AG04450 (cell line): ENCODE measurements at regions not wholly inside any gene's neighbourhood (a gene's known extent, or its start where the extent isn't known, plus 50 kb on each side); places are given as distances from the start of the nearest gene placed in this dataset.

Experiments
- CTCF ChIA-PET: fragments of 300-600, 350-600 bp; formaldehyde crosslinking; extraction: SDS; loops from one replicate; lab custom pipeline; 2022; ENCODE audit warnings: antibody characterized with exemption, inconsistent platforms; lab: Charles Lee
- POLR2A ChIA-PET: fragments of 350-600 bp; formaldehyde crosslinking; extraction: SDS; loops from one replicate; lab custom pipeline; 2021; ENCODE audit warnings: antibody characterized with exemption, inconsistent platforms; lab: Yijun Ruan, JAX
- DNase-seq: peaks from one replicate; pipeline ENCODE4 v3.0.0-alpha.2; 2011; ENCODE audit warnings: low read depth, low spot score
- H3K27ac ChIP-seq: one replicate; pipeline ENCODE4 v1.5.1; 2012; ENCODE audit warnings: low read depth, low read length, control low read depth
- H3K27me3 ChIP-seq: one replicate; pipeline ENCODE4 v1.6.0; 2012; ENCODE audit warnings: low read length; ENCODE audit not compliant: control insufficient read depth, insufficient read depth
- H3K4me3 ChIP-seq: 2 replicates; pipeline ENCODE4 v1.5.1; 2011; ENCODE audit warnings: mild to moderate bottlenecking, low read depth, low read length, control low read depth
- H3K9me3 ChIP-seq: 2 replicates; pipeline ENCODE4 v1.5.1; 2012; ENCODE audit warnings: low read length; ENCODE audit not compliant: control insufficient read depth, insufficient read depth
- CTCF ChIP-seq: IDR thresholded peaks from 2 replicates; pipeline ENCODE4 v1.5.1; 2011; ENCODE audit warnings: low read depth, low read length, control low read depth, inconsistent platforms

- no peak overlapping the region for H3K27ac ChIP-seq
- POLR2A ChIA-PET, result no interaction called here
- no peak overlapping the region for H3K4me3 ChIP-seq
- CTCF ChIA-PET, result no interaction called here
- H3K27me3 ChIP-seq, result no peaks in the 10 kb centered on the region
- TF ChIP-seq CTCF, result no peak
- no peak for DNase-seq
- no peaks in the 10 kb centered on the region for H3K9me3 ChIP-seq
These were observed 617.4 kb downstream of the BCL11A start for GRCh38 chr2:59936048-59936447.

- ChIA-PET CTCF (no interaction called here), POLR2A (no interaction called here)
- no peak overlapping the region for H3K4me3 ChIP-seq
- H3K27ac ChIP-seq, result no peak overlapping the region
- no peaks in the 10 kb centered on the region for H3K27me3 ChIP-seq
- TF ChIP-seq CTCF, result no peak
- no peak for DNase-seq
- H3K9me3 ChIP-seq, result no peaks in the 10 kb centered on the region
These were observed 618.4 kb downstream of the BCL11A start for GRCh38 chr2:59935005-59935404.

- Histone ChIP-seq H3K27ac (no peak overlapping the region), H3K27me3 (no peaks in the 10 kb centered on the region), H3K9me3 (no peaks in the 10 kb centered on the region), H3K4me3 (no peak overlapping the region)
- TF ChIP-seq CTCF, result no peak
- ChIA-PET POLR2A (no interaction called here), CTCF (no interaction called here)
- no peak for DNase-seq
These were observed 619.5 kb downstream of the BCL11A start for GRCh38 chr2:59933948-59934347.

- DNase-seq, result no peak
- POLR2A ChIA-PET, result no interaction called here
- no peaks in the 10 kb centered on the region for H3K27me3 ChIP-seq
- H3K9me3 ChIP-seq, result no peaks in the 10 kb centered on the region
- no peak overlapping the region for H3K27ac ChIP-seq
- no peak for TF ChIP-seq CTCF
- CTCF ChIA-PET, result no interaction called here
- H3K4me3 ChIP-seq, result no peak overlapping the region
These were observed 621.1 kb downstream of the BCL11A start for GRCh38 chr2:59932341-59932740.

- POLR2A ChIA-PET, result no interaction called here
- DNase-seq, result no peak
- TF ChIP-seq CTCF, result no peak
- CTCF ChIA-PET, result no interaction called here
- Histone ChIP-seq H3K9me3 (no peaks in the 10 kb centered on the region), H3K27ac (no peak overlapping the region), H3K4me3 (no peak overlapping the region), H3K27me3 (no peaks in the 10 kb centered on the region)
These were observed 623.0 kb downstream of the BCL11A start for GRCh38 chr2:59930430-59930829.
